GM21528 (cell line): ENCODE measurements at regions not wholly inside any gene's neighbourhood (a gene's known extent, or its start where the extent isn't known, plus 50 kb on each side); places are given as distances from the start of the nearest gene placed in this dataset.
"Not testable (repeated sequence)": the region's sequence is repeated elsewhere in the genome, so short reads cannot be mapped to it uniquely, and the experiment has no call there.

ENCODE experiments used
- ATAC-seq: cut with Tn5 transposase; IDR thresholded peaks from one replicate; pipeline ENCODE4 v1.9.1; 2021; ENCODE audit warnings: mild to moderate bottlenecking, moderate library complexity; ENCODE audit not compliant: unreplicated experiment, low FRiP score

- no peak for ATAC-seq
Observed at GRCh38 chr10:56298941-56299340, 62.1 kb downstream of the ZWINT start.

- ATAC-seq, result no peak
Observed at GRCh38 chr10:56296618-56297017, 64.4 kb downstream of the ZWINT start.

GRCh38 chr10:56288403-56288802 lies 72.7 kb downstream of the ZWINT start:
- ATAC-seq, result no peak

GRCh38 chr10:56286096-56286495 lies 75.0 kb downstream of the ZWINT start:
- no peak for ATAC-seq

- no peak for ATAC-seq
Observed at GRCh38 chr10:56279270-56279669, 81.8 kb downstream of the ZWINT start.

- ATAC-seq, result no peak
Observed at GRCh38 chr10:56269181-56269580, 91.9 kb downstream of the ZWINT start.

- no peak for ATAC-seq
Observed at GRCh38 chr10:56266120-56266519, 94.9 kb downstream of the ZWINT start.

- no peak for ATAC-seq
Observed at GRCh38 chr10:56258991-56259390, 102.1 kb downstream of the ZWINT start.

- ATAC-seq, result no peak
Observed at GRCh38 chr10:56258378-56258777, 102.7 kb downstream of the ZWINT start.

- ATAC-seq, result no peak
Observed at GRCh38 chr10:56255298-56255697, 105.8 kb downstream of the ZWINT start.

- no peak for ATAC-seq
Observed at GRCh38 chr10:56240471-56240870, 120.6 kb downstream of the ZWINT start.

- ATAC-seq, result no peak
Observed at GRCh38 chr10:56231436-56231835, 129.6 kb downstream of the ZWINT start.

GRCh38 chr10:56222237-56222636 lies 138.8 kb downstream of the ZWINT start:
- no peak for ATAC-seq

- ATAC-seq, result no peak
Observed at GRCh38 chr10:56212951-56213350, 148.1 kb downstream of the ZWINT start.

GRCh38 chr10:56181607-56182006 lies 179.5 kb downstream of the ZWINT start:
- ATAC-seq, result no peak

GRCh38 chr10:56178210-56178609 lies 182.8 kb downstream of the ZWINT start:
- ATAC-seq, result no peak

GRCh38 chr10:56155091-56155513 lies 206.0 kb downstream of the ZWINT start:
- ATAC-seq, result not testable (repeated sequence)

GRCh38 chr10:56146806-56147205 lies 214.3 kb downstream of the ZWINT start:
- no peak for ATAC-seq

- peak; percentile 82 for ATAC-seq
Observed at GRCh38 chr10:56142092-56142728, 218.8 kb downstream of the ZWINT start.

GRCh38 chr10:56139405-56139804 lies 221.7 kb downstream of the ZWINT start:
- ATAC-seq, result no peak

GRCh38 chr10:56135828-56136227 lies 225.2 kb downstream of the ZWINT start:
- ATAC-seq, result no peak

- ATAC-seq, result no peak
Observed at GRCh38 chr10:56123247-56123646, 237.8 kb downstream of the ZWINT start.

- ATAC-seq, result no peak
Observed at GRCh38 chr10:56116684-56117083, 244.4 kb downstream of the ZWINT start.
